GM19240 (cell line): ENCODE measurements at regions not wholly inside any gene's neighbourhood (a gene's known extent, or its start where the extent isn't known, plus 50 kb on each side); places are given as distances from the start of the nearest gene placed in this dataset.
"Not testable (repeated sequence)": the region's sequence is repeated elsewhere in the genome, so short reads cannot be mapped to it uniquely, and the experiment has no call there.

Experiments used
- DNase-seq: peaks from one replicate; pipeline ENCODE4 v3.0.0; 2011; ENCODE audit warnings: low spot score; ENCODE audit not compliant: insufficient read length

GRCh38 chr6:130604841-130605399 lies 222.3 kb upstream of the SMLR1 start:
- no peak for DNase-seq

- no peak for DNase-seq
Measured at GRCh38 chr6:130610303-130610702, 216.9 kb upstream of the SMLR1 start.

GRCh38 chr6:130611366-130611765 lies 215.8 kb upstream of the SMLR1 start:
- DNase-seq: no peak

GRCh38 chr6:130613176-130613575 lies 214.0 kb upstream of the SMLR1 start:
- no peak for DNase-seq

- no peak for DNase-seq
Measured at GRCh38 chr6:130615816-130616215, 211.4 kb upstream of the SMLR1 start.

GRCh38 chr6:130617658-130618057 lies 209.5 kb upstream of the SMLR1 start:
- no peak for DNase-seq

GRCh38 chr6:130618806-130619205 lies 208.4 kb upstream of the SMLR1 start:
- not testable (repeated sequence) for DNase-seq

GRCh38 chr6:130620338-130620781 lies 206.8 kb upstream of the SMLR1 start:
- no peak for DNase-seq

- DNase-seq: no peak
Measured at GRCh38 chr6:130622142-130622541, 205.1 kb upstream of the SMLR1 start.

- no peak for DNase-seq
Measured at GRCh38 chr6:130624046-130624445, 203.2 kb upstream of the SMLR1 start.

GRCh38 chr6:130625825-130626527 lies 201.2 kb upstream of the SMLR1 start:
- no peak for DNase-seq

- no peak for DNase-seq
Measured at GRCh38 chr6:130628862-130629261, 198.3 kb upstream of the SMLR1 start.

- DNase-seq: no peak
Measured at GRCh38 chr6:130629640-130630039, 197.6 kb upstream of the SMLR1 start.

GRCh38 chr6:130632277-130632676 lies 194.9 kb upstream of the SMLR1 start:
- no peak for DNase-seq

GRCh38 chr6:130632897-130633296 lies 194.3 kb upstream of the SMLR1 start:
- DNase-seq: no peak

- DNase-seq: no peak
Measured at GRCh38 chr6:130643361-130643760, 183.8 kb upstream of the SMLR1 start.

- no peak for DNase-seq
Measured at GRCh38 chr6:130644175-130644574, 183.0 kb upstream of the SMLR1 start.

GRCh38 chr6:130644769-130645168 lies 182.4 kb upstream of the SMLR1 start:
- not testable (repeated sequence) for DNase-seq

GRCh38 chr6:130647246-130647645 lies 180.0 kb upstream of the SMLR1 start:
- no peak for DNase-seq

- no peak for DNase-seq
Measured at GRCh38 chr6:130655586-130655985, 171.6 kb upstream of the SMLR1 start.

GRCh38 chr6:130661077-130661476 lies 166.1 kb upstream of the SMLR1 start:
- DNase-seq: no peak

- no peak for DNase-seq
Measured at GRCh38 chr6:130666786-130667185, 160.4 kb upstream of the SMLR1 start.

GRCh38 chr6:130670142-130670541 lies 157.1 kb upstream of the SMLR1 start:
- no peak for DNase-seq
